Right atrium auricular region (tissue), 2 donors: ENCODE measurements at regions not wholly inside any gene's neighbourhood (a gene's known extent, or its start where the extent isn't known, plus 50 kb on each side); places are given as distances from the start of the nearest gene placed in this dataset.
"Not testable (repeated sequence)": the region's sequence is repeated elsewhere in the genome, so short reads cannot be mapped to it uniquely, and the experiment has no call there.

Experiments
- DNase-seq: peaks from one replicate; pipeline ENCODE4 v3.0.0-alpha.2; 2019; ENCODE audit warnings: low spot score
- H3K27ac ChIP-seq, 2 donors: fragments of 200-600 bp; sonication (generic); 1 replicate in 1 of 2; 2 replicates in 1 of 2; pipeline ENCODE4 v1.5.1; 2016 to 2019
- H3K27me3 ChIP-seq, 2 donors: fragments of 200-600 bp; sonication (generic); one replicate each; pipeline versions ENCODE4 v1.5.1 to v1.6.0; 2017 to 2019
- H3K36me3 ChIP-seq: fragments of 200-600 bp; sonication (generic); one replicate; pipeline ENCODE4 v1.5.1; 2016
- H3K4me1 ChIP-seq, 2 donors: fragments of 200-600 bp; sonication (generic); one replicate each; pipeline versions ENCODE4 v1.5.1 to v1.6.0; 2017 to 2019
- H3K4me3 ChIP-seq, 2 donors: fragments of 200-600 bp; sonication (generic); 1 replicate in 1 of 2; 2 replicates in 1 of 2; pipeline ENCODE4 v1.5.1; 2017 to 2019; ENCODE audit warnings: mild to moderate bottlenecking in 1 of 2, moderate library complexity in 1 of 2
- H3K9me3 ChIP-seq, 2 donors: fragments of 200-600 bp; sonication (generic); one replicate each; pipeline ENCODE4 v1.5.1; 2019
- TF ChIP-seq, protein P1 (sequence below), 2 donors: fragments of 200-600 bp; sonication (generic); IDR thresholded peaks; one replicate each; pipeline ENCODE4 v1.5.1; 2019; ENCODE audit warnings: antibody characterized with exemption in 2 of 2

GRCh38 chr2:144904612-144905011 is 384.7 kb upstream of the ZEB2 start:
- TF ChIP-seq, protein P1, sequence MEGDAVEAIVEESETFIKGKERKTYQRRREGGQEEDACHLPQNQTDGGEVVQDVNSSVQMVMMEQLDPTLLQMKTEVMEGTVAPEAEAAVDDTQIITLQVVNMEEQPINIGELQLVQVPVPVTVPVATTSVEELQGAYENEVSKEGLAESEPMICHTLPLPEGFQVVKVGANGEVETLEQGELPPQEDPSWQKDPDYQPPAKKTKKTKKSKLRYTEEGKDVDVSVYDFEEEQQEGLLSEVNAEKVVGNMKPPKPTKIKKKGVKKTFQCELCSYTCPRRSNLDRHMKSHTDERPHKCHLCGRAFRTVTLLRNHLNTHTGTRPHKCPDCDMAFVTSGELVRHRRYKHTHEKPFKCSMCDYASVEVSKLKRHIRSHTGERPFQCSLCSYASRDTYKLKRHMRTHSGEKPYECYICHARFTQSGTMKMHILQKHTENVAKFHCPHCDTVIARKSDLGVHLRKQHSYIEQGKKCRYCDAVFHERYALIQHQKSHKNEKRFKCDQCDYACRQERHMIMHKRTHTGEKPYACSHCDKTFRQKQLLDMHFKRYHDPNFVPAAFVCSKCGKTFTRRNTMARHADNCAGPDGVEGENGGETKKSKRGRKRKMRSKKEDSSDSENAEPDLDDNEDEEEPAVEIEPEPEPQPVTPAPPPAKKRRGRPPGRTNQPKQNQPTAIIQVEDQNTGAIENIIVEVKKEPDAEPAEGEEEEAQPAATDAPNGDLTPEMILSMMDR (IDR thresholded peaks at IDR 0.05), result no peak
- Histone ChIP-seq H3K27me3 (no peaks in the 10 kb centered on the region), H3K27ac (no peak overlapping the region), H3K36me3 (no peaks in the 10 kb centered on the region), H3K9me3 (no peaks in the 10 kb centered on the region), H3K4me1 (no peaks in the 10 kb centered on the region), H3K4me3 (no peak overlapping the region)
- DNase-seq, result no peak

DNA sequence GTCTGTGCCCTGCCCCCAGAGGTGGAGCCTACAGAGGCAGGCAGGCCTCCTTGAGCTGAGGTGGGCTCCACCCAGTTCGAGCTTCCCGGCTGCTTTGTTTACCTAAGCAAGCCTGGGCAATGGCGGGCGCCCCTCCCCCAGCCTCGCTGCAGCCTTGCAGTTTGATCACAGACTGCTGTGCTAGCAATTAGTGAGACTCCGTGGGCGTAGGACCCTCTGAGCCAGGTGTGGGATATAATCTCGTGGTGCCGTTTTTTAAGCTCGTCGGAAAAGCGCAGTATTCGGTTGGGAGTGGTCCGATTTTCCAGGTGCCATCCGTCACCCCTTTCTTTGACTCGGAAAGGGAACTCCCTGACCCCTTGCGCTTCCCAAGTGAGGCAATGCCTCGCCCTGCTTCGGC is 383.1 kb upstream of the ZEB2 start:
- not testable (repeated sequence) for H3K9me3 ChIP-seq, H3K27ac ChIP-seq, H3K4me3 ChIP-seq, H3K27me3 ChIP-seq, H3K4me1 ChIP-seq, H3K36me3 ChIP-seq, DNase-seq

DNA sequence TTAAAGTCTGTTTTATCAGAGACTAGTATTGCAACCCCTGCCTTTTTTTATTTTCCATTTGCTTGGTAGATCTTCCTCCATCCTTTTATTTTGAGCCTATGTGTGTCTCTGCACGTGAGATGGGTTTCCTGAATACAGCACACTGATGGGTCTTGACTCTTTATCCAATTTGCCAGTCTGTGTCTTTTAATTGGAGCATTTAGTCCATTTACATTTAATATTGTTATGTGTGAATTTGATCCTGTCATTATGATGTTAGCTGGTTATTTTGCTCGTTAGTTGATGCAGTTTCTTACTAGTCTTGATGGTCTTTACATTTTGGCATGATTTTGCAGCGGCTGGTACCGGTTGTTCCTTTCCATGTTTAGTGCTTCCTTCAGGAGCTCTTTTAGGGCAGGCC is 381.5 kb upstream of the ZEB2 start:
- not testable (repeated sequence) for H3K4me1 ChIP-seq, H3K27ac ChIP-seq, DNase-seq, H3K27me3 ChIP-seq, H3K9me3 ChIP-seq, H3K36me3 ChIP-seq, H3K4me3 ChIP-seq

- Histone ChIP-seq H3K4me3 (no peak overlapping the region), H3K4me1 (peaks cover 0 to under 1% of the 10 kb centered on the region in 2 donors), H3K27ac (no peak overlapping the region), H3K27me3 (no peaks in the 10 kb centered on the region), H3K9me3 (no peaks in the 10 kb centered on the region), H3K36me3 (no peaks in the 10 kb centered on the region)
- no peak for DNase-seq
- TF ChIP-seq, protein P1 (IDR thresholded peaks at IDR 0.05), result no peak
Measured at GRCh38 chr2:144896341-144896740, 376.4 kb upstream of the ZEB2 start.

DNA sequence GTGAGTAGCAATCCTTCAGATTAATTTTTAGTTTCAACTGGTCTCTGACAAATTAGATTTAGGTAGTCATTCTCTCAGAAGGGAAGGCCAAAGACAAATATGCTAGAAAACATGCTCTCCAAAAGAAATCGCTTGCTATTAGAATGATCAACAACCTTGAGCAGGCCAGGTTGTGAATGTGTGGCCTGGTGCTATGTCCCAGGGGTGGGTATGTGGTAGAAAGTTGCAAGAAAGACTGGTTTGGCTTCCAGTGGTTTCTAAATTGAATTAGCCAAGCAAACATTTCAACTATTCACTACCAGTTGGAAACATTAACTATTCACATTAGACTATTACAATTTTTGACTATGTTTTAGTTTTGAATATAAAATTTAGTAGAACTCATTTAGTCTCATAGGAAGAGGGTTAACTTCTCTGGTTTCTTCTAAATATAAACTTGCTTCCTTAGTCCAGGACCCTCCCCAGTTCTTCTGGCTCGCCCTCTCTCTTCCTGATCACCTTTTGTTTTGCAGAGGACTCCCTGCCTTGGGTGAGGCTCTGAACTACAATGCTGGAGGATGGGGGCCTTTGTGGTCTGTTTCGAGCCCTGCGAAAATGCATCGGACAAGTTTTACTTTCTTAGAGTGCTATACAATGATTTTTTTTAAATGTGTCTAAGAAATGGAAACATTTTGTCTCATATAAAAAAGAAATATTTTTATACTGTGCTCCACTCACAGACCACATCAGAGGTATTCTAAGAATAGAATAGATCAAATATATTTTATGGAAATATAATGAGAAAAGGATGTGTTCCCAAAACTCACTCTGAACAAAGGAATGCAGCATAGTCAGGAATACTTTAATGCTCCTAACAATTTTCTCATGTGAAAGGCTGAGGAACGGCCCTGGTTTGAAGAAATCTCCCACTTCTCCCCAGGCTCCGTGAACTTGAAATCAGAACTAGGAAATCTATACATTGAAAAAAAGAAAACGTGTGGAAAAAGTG is 375.0 kb upstream of the ZEB2 start:
- TF ChIP-seq, protein P1 (IDR thresholded peaks at IDR 0.05), result no peak

DNA sequence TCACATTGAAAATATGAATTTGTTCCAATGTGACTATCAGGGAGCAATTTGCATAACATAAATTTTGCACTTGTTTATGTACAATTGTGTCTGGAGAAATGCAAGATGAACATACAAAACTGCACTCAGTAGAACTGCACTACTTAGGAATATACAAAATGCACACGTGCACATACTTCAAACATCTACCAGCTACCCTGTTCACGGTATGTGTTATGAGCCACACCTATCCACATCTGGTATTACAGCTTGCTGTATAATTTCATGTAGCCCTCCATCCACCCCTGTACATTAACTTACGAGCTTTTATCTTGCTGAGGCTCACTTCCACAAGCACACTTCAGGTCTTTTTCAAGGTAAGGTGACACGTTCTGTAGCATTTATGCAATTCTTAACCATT is 373.5 kb upstream of the ZEB2 start:
- TF ChIP-seq, protein P1 (IDR thresholded peaks at IDR 0.05), result no peak
- H3K4me1 ChIP-seq, result peaks cover 0 to 7% of the 10 kb centered on the region in 2 donors
- no peaks in the 10 kb centered on the region for H3K27me3 ChIP-seq
- DNase-seq, result no peak
- no peak overlapping the region for H3K4me3 ChIP-seq
- no peak overlapping the region for H3K27ac ChIP-seq
- no peaks in the 10 kb centered on the region for H3K9me3 ChIP-seq
- no peaks in the 10 kb centered on the region for H3K36me3 ChIP-seq

More for the DNA sequence above, 375.0 kb upstream of the ZEB2 start:
- Histone ChIP-seq H3K9me3 (no peaks in the 10 kb centered on the region), H3K27ac (no peak overlapping the region), H3K4me3 (no peak overlapping the region), H3K27me3 (no peaks in the 10 kb centered on the region), H3K4me1 (peaks cover 0 to 7% of the 10 kb centered on the region in 2 donors), H3K36me3 (no peaks in the 10 kb centered on the region)
- no peak for DNase-seq
